Suppressor macrophage treated with lipopolysaccharide for 1 hour (primary cell): ENCODE measurements at regions not wholly inside any gene's neighbourhood (a gene's known extent, or its start where the extent isn't known, plus 50 kb on each side); places are given as distances from the start of the nearest gene placed in this dataset.
A peak's percentile ranks its signal among the peaks of the same experiment; 100 is the strongest.

Experiments used
- DNase-seq, 3 donors: peaks; one replicate each; pipeline ENCODE4 v3.0.0-alpha.2; 2020 to 2022

GRCh38 chr18:61989138-61989537 is 96.3 kb upstream of the RNF152 start:
- DNase-seq: no peak

GRCh38 chr18:61988100-61988499 is 95.3 kb upstream of the RNF152 start:
- peak in 1 of 3 donors; percentile 52 for DNase-seq

- DNase-seq: no peak
Observed at GRCh38 chr18:61985681-61986080, 92.9 kb upstream of the RNF152 start.

GRCh38 chr18:61984349-61984748 is 91.5 kb upstream of the RNF152 start:
- no peak for DNase-seq

- peak; percentile 73 to 79 (median 74) for DNase-seq
Observed at GRCh38 chr18:61982475-61982874, 89.7 kb upstream of the RNF152 start.

GRCh38 chr18:61980355-61980754 is 87.5 kb upstream of the RNF152 start:
- peak; percentile 55 to 74 (median 65) for DNase-seq

- DNase-seq: peak; percentile 37 to 68 (median 38)
Observed at GRCh38 chr18:61975526-61976326, 82.9 kb upstream of the RNF152 start.

- DNase-seq: no peak
Observed at GRCh38 chr18:61973273-61974115, 80.7 kb upstream of the RNF152 start.

GRCh38 chr18:61972389-61973264 is 79.8 kb upstream of the RNF152 start:
- DNase-seq: peak; percentile 48 to 71 (median 66)

GRCh38 chr18:61967252-61967891 is 74.6 kb upstream of the RNF152 start:
- DNase-seq: peak in 2 of 3 donors; percentile 38 to 57

- DNase-seq: no peak
Observed at GRCh38 chr18:61965311-61965710, 72.5 kb upstream of the RNF152 start.

GRCh38 chr18:61964616-61965015 is 71.8 kb upstream of the RNF152 start:
- no peak for DNase-seq

- DNase-seq: no peak
Observed at GRCh38 chr18:61963705-61964104, 70.9 kb upstream of the RNF152 start.

- DNase-seq: no peak
Observed at GRCh38 chr18:61957801-61958516, 65.2 kb upstream of the RNF152 start.

GRCh38 chr18:61955644-61956043 is 62.8 kb upstream of the RNF152 start:
- DNase-seq: no peak

GRCh38 chr18:61954096-61954746 is 61.4 kb upstream of the RNF152 start:
- DNase-seq: no peak

GRCh38 chr18:61953641-61954040 is 60.8 kb upstream of the RNF152 start:
- no peak for DNase-seq

GRCh38 chr18:61953161-61953560 is 60.4 kb upstream of the RNF152 start:
- DNase-seq: no peak

GRCh38 chr18:61951396-61951795 is 58.6 kb upstream of the RNF152 start:
- no peak for DNase-seq

GRCh38 chr18:61950371-61950770 is 57.6 kb upstream of the RNF152 start:
- no peak for DNase-seq

- no peak for DNase-seq
Observed at GRCh38 chr18:61949946-61950345, 57.1 kb upstream of the RNF152 start.
